Astrocyte of the spinal cord (primary cell): ENCODE measurements at regions not wholly inside any gene's neighbourhood (a gene's known extent, or its start where the extent isn't known, plus 50 kb on each side); places are given as distances from the start of the nearest gene placed in this dataset.
"Not testable (repeated sequence)": the region's sequence is repeated elsewhere in the genome, so short reads cannot be mapped to it uniquely, and the experiment has no call there.

Experiments
- DNase-seq: peaks from one replicate; pipeline ENCODE4 v3.0.0; 2011; ENCODE audit warnings: low read depth, low spot score
- H3K4me3 ChIP-seq: 2 replicates; pipeline ENCODE4 v1.5.1; 2011; ENCODE audit warnings: low read depth, mild to moderate bottlenecking, low read length, moderate library complexity
- CTCF ChIP-seq: IDR thresholded peaks from 2 replicates; pipeline ENCODE4 v1.5.1; 2012; ENCODE audit warnings: low read depth, mild to moderate bottlenecking, low read length, inconsistent platforms
- in situ Hi-C: cut with HindIII; loops from 2 replicates; pipeline ENCODE4 v1.10.0; 2017; ENCODE audit warnings: low sequenced_read_pairs

- DNase-seq: no peak
- no peak for TF ChIP-seq CTCF
- no peak overlapping the region for H3K4me3 ChIP-seq
- in situ Hi-C loops: no loop called here
These were observed 284.0 kb upstream of the FRG1 start for GRCh38 chr4:189656641-189657040.

GRCh38 chr4:189658259-189658658 is 282.4 kb upstream of the FRG1 start:
- H3K4me3 ChIP-seq, in situ Hi-C loops, DNase-seq: not testable (repeated sequence)

- in situ Hi-C loops, H3K4me3 ChIP-seq, DNase-seq: not testable (repeated sequence)
These were observed 281.8 kb upstream of the FRG1 start for GRCh38 chr4:189658831-189659230.

GRCh38 chr4:189659287-189659686 is 281.4 kb upstream of the FRG1 start:
- in situ Hi-C loops: no loop called here
- no peak for DNase-seq
- no peak overlapping the region for H3K4me3 ChIP-seq
- TF ChIP-seq CTCF: no peak

- in situ Hi-C loops: no loop called here
- TF ChIP-seq CTCF: no peak
- DNase-seq: no peak
- no peak overlapping the region for H3K4me3 ChIP-seq
These were observed 279.8 kb upstream of the FRG1 start for GRCh38 chr4:189660722-189661360.

GRCh38 chr4:189664693-189665250 is 275.9 kb upstream of the FRG1 start:
- DNase-seq: no peak
- no peak for TF ChIP-seq CTCF
- in situ Hi-C loops: no loop called here
- H3K4me3 ChIP-seq: no peak overlapping the region

- DNase-seq, in situ Hi-C loops: not testable (repeated sequence)
These were observed 274.9 kb upstream of the FRG1 start for GRCh38 chr4:189665712-189666305.

GRCh38 chr4:189667386-189667785 is 273.3 kb upstream of the FRG1 start:
- in situ Hi-C loops, H3K4me3 ChIP-seq, DNase-seq: not testable (repeated sequence)

More at GRCh38 chr4:189665712-189666305, 274.9 kb upstream of the FRG1 start:
- H3K4me3 ChIP-seq: not testable (repeated sequence)

GRCh38 chr4:189697675-189698245 is 242.9 kb upstream of the FRG1 start:
- DNase-seq, H3K4me3 ChIP-seq, in situ Hi-C loops: not testable (repeated sequence)

- in situ Hi-C loops, H3K4me3 ChIP-seq, DNase-seq: not testable (repeated sequence)
These were observed 237.7 kb upstream of the FRG1 start for GRCh38 chr4:189703000-189703399.

GRCh38 chr4:189706821-189707220 is 233.9 kb upstream of the FRG1 start:
- in situ Hi-C loops, H3K4me3 ChIP-seq, DNase-seq: not testable (repeated sequence)

- H3K4me3 ChIP-seq, in situ Hi-C loops, DNase-seq: not testable (repeated sequence)
These were observed 233.4 kb upstream of the FRG1 start for GRCh38 chr4:189707227-189707626.

GRCh38 chr4:189711956-189712355 is 228.7 kb upstream of the FRG1 start:
- H3K4me3 ChIP-seq, DNase-seq, in situ Hi-C loops: not testable (repeated sequence)
